ENCODE measurements at regions not wholly inside any gene's neighbourhood (a gene's known extent, or its start where the extent isn't known, plus 50 kb on each side); places are given as distances from the start of the nearest gene placed in this dataset.
A peak's percentile ranks its signal among the peaks of the same experiment; 100 is the strongest.

DNA sequence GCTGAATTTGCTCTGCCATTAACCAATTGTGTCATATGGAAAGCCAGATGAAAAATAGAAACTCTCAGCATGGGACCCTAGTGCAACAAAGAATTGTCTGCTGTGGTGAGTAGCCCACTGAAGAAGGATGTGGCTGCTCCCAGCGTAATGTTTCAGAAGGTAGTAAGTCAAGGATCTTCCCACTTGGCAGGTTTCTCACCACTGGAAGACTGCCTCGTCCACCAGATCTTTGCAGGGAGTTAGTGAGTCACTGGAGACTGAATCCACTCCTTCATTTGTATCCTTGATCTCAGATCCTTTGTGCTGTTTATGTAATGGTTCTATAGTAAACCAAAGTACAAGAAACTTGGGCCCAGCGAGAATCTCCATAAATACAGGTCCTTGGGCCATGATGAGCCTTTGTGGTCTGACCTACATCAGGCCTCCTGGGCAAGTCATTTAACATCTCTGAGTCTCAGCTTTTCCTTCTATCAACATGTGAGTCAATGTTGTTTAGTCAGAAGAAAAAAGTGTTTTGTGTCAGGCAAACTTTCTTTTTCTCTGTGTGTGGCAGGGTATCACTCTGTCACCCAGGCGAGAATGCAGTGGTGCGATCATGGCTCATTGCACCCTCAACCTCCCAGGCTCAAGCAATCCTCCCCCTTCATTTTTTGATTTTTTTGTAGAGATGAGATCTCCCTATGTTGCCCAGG lies 78.0 kb upstream of the CCDC160 start:
- H3K27ac Mint-ChIP-seq = no peak overlapping the region
- H3K4me3 Mint-ChIP-seq = no peak overlapping the region
- ChIA-PET CTCF (no interaction called here), POLR2A (no interaction called here)
- H3K4me1 ChIP-seq (ENCODE audit: control insufficient read depth in 2 of 2, insufficient read depth in 2 of 2, low read length in 2 of 2) = no peaks in the 10 kb centered on the region
- intact Hi-C loops (cut with micrococcal nuclease) = no loop called here
- H3K4me3 ChIP-seq (ENCODE audit: low read length) = no peak overlapping the region
- DNase-seq (peak in 1 of 9 donors; percentile 24), ATAC-seq (no peak)
- no peaks in the 10 kb centered on the region for H3K9me3 ChIP-seq (ENCODE audit: control insufficient read depth in 2 of 3, low read length in 3 of 3)
- no peak overlapping the region for H3K27ac ChIP-seq (ENCODE audit: low read depth, low read length)
- no peaks in the 10 kb centered on the region for H3K27me3 ChIP-seq (ENCODE audit: control insufficient read depth in 2 of 2, insufficient read depth in 2 of 2, low read length in 2 of 2)
- H3K36me3 Mint-ChIP-seq = no peaks in the 10 kb centered on the region
- H3K4me1 Mint-ChIP-seq = peaks cover 0 to 21% (median 0%) of the 10 kb centered on the region in 7 donors
- no peaks in the 10 kb centered on the region for H3K27me3 Mint-ChIP-seq
- H3K9me3 Mint-ChIP-seq = no peaks in the 10 kb centered on the region
- no peaks in the 10 kb centered on the region for H3K36me3 ChIP-seq (ENCODE audit: control insufficient read depth in 2 of 3, insufficient read depth in 3 of 3, low read length in 3 of 3)

DNA sequence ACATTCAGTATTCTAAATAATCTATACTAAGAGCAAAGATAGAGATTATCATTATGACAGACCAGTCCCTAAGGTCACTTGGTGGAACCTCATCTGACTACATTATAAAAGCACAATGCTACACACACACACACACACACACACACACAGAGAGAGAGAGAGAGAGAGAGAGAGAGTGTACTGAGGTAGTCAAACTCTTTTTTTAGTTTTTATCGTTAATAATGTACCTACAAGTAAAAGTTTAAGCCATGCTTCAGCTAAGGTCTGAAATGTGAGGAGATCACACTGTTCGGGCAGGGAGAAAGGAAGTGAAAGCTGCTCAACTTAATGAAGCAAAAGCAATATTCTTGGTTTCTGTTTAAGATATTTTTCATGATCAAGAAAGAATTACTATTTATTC lies 75.8 kb upstream of the CCDC160 start:
- DNase-seq (no peak), ATAC-seq (no peak)
- Histone ChIP-seq H3K36me3 (ENCODE audit: control insufficient read depth in 2 of 3, insufficient read depth in 3 of 3, low read length in 3 of 3) (no peaks in the 10 kb centered on the region), H3K27me3 (ENCODE audit: control insufficient read depth in 2 of 2, insufficient read depth in 2 of 2, low read length in 2 of 2) (no peaks in the 10 kb centered on the region), H3K4me1 (ENCODE audit: control insufficient read depth in 2 of 2, insufficient read depth in 2 of 2, low read length in 2 of 2) (no peaks in the 10 kb centered on the region), H3K27ac (ENCODE audit: low read depth, low read length) (no peak overlapping the region), H3K4me3 (ENCODE audit: low read length) (no peak overlapping the region), H3K9me3 (ENCODE audit: control insufficient read depth in 2 of 3, low read length in 3 of 3) (no peaks in the 10 kb centered on the region)
- Mint-ChIP-seq H3K4me1 (peaks cover 0 to 21% (median 0%) of the 10 kb centered on the region in 7 donors), H3K4me3 (peak overlapping the region in 2 of 10 donors; percentile 29 to 51), H3K27ac (peak overlapping the region in 1 of 9 donors; percentile 64), H3K36me3 (peaks cover 0 to 5% (median 0%) of the 10 kb centered on the region in 5 donors), H3K27me3 (no peaks in the 10 kb centered on the region), H3K9me3 (no peaks in the 10 kb centered on the region)
- ChIA-PET CTCF (no interaction called here), POLR2A (no interaction called here)
- intact Hi-C loops (cut with micrococcal nuclease) = no loop called here

DNA sequence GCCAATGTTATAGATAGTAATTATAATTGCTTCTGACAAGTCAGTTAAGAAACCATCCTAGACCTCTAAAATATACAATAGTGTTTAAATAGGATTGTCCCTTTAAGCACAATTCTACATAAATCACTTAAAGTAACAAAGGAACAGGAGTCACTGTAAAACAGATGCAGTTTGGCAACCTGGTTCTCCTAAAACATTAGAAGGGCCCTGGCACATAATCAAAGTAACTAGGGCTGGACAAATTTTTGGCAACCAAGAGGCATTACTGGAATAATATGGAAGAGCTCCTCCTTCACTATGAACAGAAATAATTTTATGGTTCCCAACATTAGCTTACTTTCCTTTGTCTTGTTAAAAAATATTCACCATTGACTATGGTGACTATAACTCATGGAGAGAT lies 75.0 kb upstream of the CCDC160 start:
- no peak overlapping the region for H3K27ac Mint-ChIP-seq
- Histone ChIP-seq H3K4me1 (ENCODE audit: control insufficient read depth in 2 of 2, insufficient read depth in 2 of 2, low read length in 2 of 2) (no peaks in the 10 kb centered on the region), H3K27ac (ENCODE audit: low read depth, low read length) (no peak overlapping the region), H3K9me3 (ENCODE audit: control insufficient read depth in 2 of 3, low read length in 3 of 3) (no peaks in the 10 kb centered on the region), H3K36me3 (ENCODE audit: control insufficient read depth in 2 of 3, insufficient read depth in 3 of 3, low read length in 3 of 3) (no peaks in the 10 kb centered on the region), H3K4me3 (ENCODE audit: low read length) (no peak overlapping the region), H3K27me3 (ENCODE audit: control insufficient read depth in 2 of 2, insufficient read depth in 2 of 2, low read length in 2 of 2) (no peaks in the 10 kb centered on the region)
- no peak for DNase-seq
- no peaks in the 10 kb centered on the region for H3K27me3 Mint-ChIP-seq
- peaks cover 0 to 6% (median 0%) of the 10 kb centered on the region in 5 donors for H3K36me3 Mint-ChIP-seq
- intact Hi-C loops (cut with micrococcal nuclease) = no loop called here
- no peak overlapping the region for H3K4me3 Mint-ChIP-seq
- H3K4me1 Mint-ChIP-seq = peaks cover 0 to 21% (median 0%) of the 10 kb centered on the region in 7 donors
- ChIA-PET POLR2A (no interaction called here), CTCF (no interaction called here)
- no peaks in the 10 kb centered on the region for H3K9me3 Mint-ChIP-seq
- no peak for ATAC-seq

DNA sequence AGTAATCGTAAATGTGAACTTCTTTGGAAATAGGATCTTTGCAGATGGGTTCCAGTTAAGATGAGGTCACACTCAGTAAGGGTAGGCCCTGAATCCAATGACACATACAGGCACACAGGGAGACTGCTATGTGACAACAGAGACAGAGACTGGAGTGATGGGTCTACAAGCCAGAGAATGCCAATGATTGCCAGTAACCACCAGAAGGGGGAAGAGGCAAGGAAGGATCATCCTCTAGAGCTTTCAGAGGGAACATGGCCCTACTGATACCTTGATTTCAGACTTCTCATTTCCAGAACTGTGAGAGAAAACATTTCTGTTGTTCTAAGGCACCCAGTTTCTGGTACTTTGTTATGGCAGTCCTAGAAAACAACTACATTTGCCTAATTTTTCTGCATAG lies 73.1 kb upstream of the CCDC160 start:
- intact Hi-C loops (cut with micrococcal nuclease) = no loop called here
- POLR2A ChIA-PET = no interaction called here
- no peaks in the 10 kb centered on the region for H3K27me3 Mint-ChIP-seq
- no peak overlapping the region for H3K4me3 Mint-ChIP-seq
- H3K9me3 Mint-ChIP-seq = no peaks in the 10 kb centered on the region
- H3K36me3 Mint-ChIP-seq = peaks cover 0 to 11% (median 0%) of the 10 kb centered on the region in 5 donors
- Histone ChIP-seq H3K4me1 (ENCODE audit: control insufficient read depth in 2 of 2, insufficient read depth in 2 of 2, low read length in 2 of 2) (no peaks in the 10 kb centered on the region), H3K27me3 (ENCODE audit: control insufficient read depth in 2 of 2, insufficient read depth in 2 of 2, low read length in 2 of 2) (no peaks in the 10 kb centered on the region), H3K36me3 (ENCODE audit: control insufficient read depth in 2 of 3, insufficient read depth in 3 of 3, low read length in 3 of 3) (no peaks in the 10 kb centered on the region), H3K9me3 (ENCODE audit: control insufficient read depth in 2 of 3, low read length in 3 of 3) (no peaks in the 10 kb centered on the region), H3K4me3 (ENCODE audit: low read length) (no peak overlapping the region), H3K27ac (ENCODE audit: low read depth, low read length) (no peak overlapping the region)
- H3K27ac Mint-ChIP-seq = no peak overlapping the region
- peaks cover 0 to 23% (median 4%) of the 10 kb centered on the region in 7 donors for H3K4me1 Mint-ChIP-seq
- DNase-seq (no peak), ATAC-seq (no peak)
- CTCF ChIA-PET = no interaction called here

DNA sequence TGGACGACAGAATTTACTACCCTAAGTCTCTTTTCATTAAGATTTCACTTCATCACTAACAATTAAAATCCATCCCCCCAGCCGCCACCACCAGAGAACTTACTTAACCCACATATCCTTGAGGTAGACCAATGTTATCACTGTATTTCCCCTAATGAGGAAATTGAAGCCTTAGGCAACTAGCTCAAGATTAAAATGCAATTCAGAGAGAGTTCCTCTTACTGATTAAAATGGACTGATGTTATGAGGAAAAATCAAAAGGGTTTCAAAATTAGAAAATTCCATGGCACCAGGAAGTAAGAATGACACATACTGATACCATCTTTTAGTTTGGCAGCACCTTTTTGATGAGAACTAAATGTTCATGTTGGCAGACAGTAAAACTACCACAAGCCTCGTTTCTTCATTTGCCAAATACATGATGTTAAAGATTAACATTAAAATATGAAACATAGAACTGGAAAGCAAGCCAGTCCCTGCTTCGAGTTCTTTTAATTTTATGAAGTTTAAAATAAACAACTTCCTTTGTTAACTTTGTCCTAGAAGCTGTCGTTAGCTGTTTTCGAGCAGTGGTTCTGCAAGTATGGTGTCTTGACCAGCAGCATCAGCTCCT lies 69.3 kb upstream of the CCDC160 start:
- H3K4me1 ChIP-seq (ENCODE audit: control insufficient read depth in 2 of 2, insufficient read depth in 2 of 2, low read length in 2 of 2) = no peaks in the 10 kb centered on the region
- Mint-ChIP-seq H3K27me3 (no peaks in the 10 kb centered on the region), H3K4me3 (no peak overlapping the region), H3K27ac (no peak overlapping the region), H3K36me3 (peaks cover 0 to 19% (median 0%) of the 10 kb centered on the region in 5 donors), H3K9me3 (no peaks in the 10 kb centered on the region), H3K4me1 (peaks cover 4 to 19% (median 8%) of the 10 kb centered on the region in 7 donors)
- ATAC-seq (no peak), DNase-seq (no peak)
- intact Hi-C loops (cut with micrococcal nuclease) = no loop called here
- ChIA-PET CTCF (no interaction called here), POLR2A (no interaction called here)
- no peaks in the 10 kb centered on the region for H3K27me3 ChIP-seq (ENCODE audit: control insufficient read depth in 2 of 2, insufficient read depth in 2 of 2, low read length in 2 of 2)
- H3K4me3 ChIP-seq (ENCODE audit: low read length) = no peak overlapping the region
- H3K36me3 ChIP-seq (ENCODE audit: control insufficient read depth in 2 of 3, insufficient read depth in 3 of 3, low read length in 3 of 3) = no peaks in the 10 kb centered on the region
- no peak overlapping the region for H3K27ac ChIP-seq (ENCODE audit: low read depth, low read length)
- H3K9me3 ChIP-seq (ENCODE audit: control insufficient read depth in 2 of 3, low read length in 3 of 3) = no peaks in the 10 kb centered on the region

DNA sequence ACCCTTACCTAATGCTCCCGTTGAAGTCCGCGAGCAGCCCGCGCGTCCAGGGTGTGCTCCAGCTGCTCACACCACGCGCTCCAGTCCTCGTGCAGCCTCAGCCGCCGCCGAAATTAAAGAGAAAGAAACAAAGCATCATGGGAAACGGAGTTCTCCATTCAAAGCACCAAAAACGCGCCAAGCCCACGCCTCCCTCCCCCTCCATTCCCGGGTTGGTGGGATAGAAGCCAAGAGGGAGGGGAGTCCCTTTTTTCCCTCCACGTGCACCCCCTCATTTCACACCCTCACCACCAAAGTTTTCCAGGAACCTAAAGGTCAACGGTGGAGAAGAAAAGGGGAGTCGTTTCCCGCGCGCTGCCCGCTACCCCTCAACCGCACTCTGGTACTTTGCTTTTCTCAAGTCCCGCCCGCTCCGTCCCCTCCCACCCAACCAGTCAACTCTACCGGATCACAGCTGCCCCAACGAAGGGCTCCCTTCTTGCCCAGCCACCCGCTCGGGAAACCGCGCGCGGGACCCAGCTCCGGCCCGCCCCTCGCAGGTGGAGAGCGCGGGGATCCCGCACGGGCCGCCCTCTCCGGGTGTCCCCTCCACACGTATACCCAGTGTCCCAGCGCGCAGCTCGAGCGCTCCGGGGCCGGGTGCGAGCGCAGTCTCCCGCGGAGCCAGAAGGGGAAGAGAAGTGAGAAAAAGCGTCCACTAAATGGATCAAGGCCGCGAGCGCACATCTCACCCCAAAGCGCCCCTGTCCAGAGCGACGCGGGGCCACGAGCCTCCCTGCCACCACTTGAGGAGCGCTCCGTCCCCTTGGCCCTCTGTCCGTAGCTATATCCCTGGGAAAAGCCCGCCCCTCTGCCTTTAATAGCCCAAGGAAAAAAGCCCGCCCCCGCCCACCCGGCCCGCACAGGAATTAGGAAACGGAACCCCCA lies 65.1 kb upstream of the CCDC160 start:
- Histone ChIP-seq H3K36me3 (ENCODE audit: control insufficient read depth in 2 of 3, insufficient read depth in 3 of 3, low read length in 3 of 3) (no peaks in the 10 kb centered on the region), H3K4me1 (ENCODE audit: control insufficient read depth in 2 of 2, insufficient read depth in 2 of 2, low read length in 2 of 2) (peaks cover 0 to 3% of the 10 kb centered on the region in 2 donors), H3K4me3 (ENCODE audit: low read length) (peak overlapping the region; percentile 44), H3K27ac (ENCODE audit: low read depth, low read length) (peak overlapping the region; percentile 48), H3K9me3 (ENCODE audit: control insufficient read depth in 2 of 3, low read length in 3 of 3) (no peaks in the 10 kb centered on the region), H3K27me3 (ENCODE audit: control insufficient read depth in 2 of 2, insufficient read depth in 2 of 2, low read length in 2 of 2) (no peaks in the 10 kb centered on the region)
- peaks cover 0 to 5% (median 0%) of the 10 kb centered on the region in 5 donors for H3K27me3 Mint-ChIP-seq
- H3K36me3 Mint-ChIP-seq = peaks cover 0 to 17% (median 0%) of the 10 kb centered on the region in 5 donors
- H3K9me3 Mint-ChIP-seq = no peaks in the 10 kb centered on the region
- DNase-seq = peak in 8 of 9 donors; percentile 6 to 61 (median 20)
- peak overlapping the region in 7 of 9 donors; percentile 1 to 95 (median 57) for H3K27ac Mint-ChIP-seq
- ATAC-seq = peak; percentile 51
- ChIA-PET CTCF (no interaction called here), POLR2A (no interaction called here)
- H3K4me3 Mint-ChIP-seq = peak overlapping the region; percentile 89 to 96 (median 94)
- intact Hi-C loops (cut with micrococcal nuclease) = loop anchor here (1.0 kb wide), 1 partner anchor 14 kb away; no protein-coding TSS in a partner anchor
- H3K4me1 Mint-ChIP-seq = peaks cover 6 to 29% (median 12%) of the 10 kb centered on the region in 7 donors

All from naive thymus-derived CD4-positive, alpha-beta T cell (primary cell).